Stimulated activated CD4-positive, alpha-beta T cell treated with anti-CD3 and anti-CD28 coated beads, Interleukin-2, amount 100 ng/mL, for 4 hours (primary cell): ENCODE measurements at regions not wholly inside any gene's neighbourhood (a gene's known extent, or its start where the extent isn't known, plus 50 kb on each side); places are given as distances from the start of the nearest gene placed in this dataset.
"Not testable (repeated sequence)": the region's sequence is repeated elsewhere in the genome, so short reads cannot be mapped to it uniquely, and the experiment has no call there.

ENCODE experiments used
- DNase-seq: peaks from one replicate; pipeline ENCODE4 v3.0.0-alpha.2; 2020; ENCODE audit warnings: low read depth

DNA sequence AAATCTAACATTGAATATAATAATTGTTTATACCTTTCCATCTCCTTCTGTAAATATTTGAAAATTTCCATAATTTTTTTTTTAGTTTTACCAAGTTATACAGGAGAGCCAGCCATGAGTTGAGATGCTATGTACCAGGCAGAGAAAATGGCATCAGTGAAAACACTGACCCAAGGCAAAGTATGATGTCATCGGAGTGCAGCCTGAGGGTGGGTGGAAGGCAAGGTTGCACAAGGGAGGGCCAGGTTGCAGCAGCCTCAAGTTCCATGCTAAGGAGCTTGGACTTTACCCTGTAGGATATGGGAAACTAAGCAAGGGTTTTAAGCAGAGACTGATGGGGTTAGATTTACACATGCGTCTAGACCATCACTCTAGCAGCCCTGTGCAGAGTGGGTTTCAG lies 441.1 kb downstream of the BCAT1 start:
- DNase-seq: no peak

- DNase-seq: no peak
These were observed 443.4 kb downstream of the BCAT1 start for GRCh38 chr12:24505366-24506015.

DNA sequence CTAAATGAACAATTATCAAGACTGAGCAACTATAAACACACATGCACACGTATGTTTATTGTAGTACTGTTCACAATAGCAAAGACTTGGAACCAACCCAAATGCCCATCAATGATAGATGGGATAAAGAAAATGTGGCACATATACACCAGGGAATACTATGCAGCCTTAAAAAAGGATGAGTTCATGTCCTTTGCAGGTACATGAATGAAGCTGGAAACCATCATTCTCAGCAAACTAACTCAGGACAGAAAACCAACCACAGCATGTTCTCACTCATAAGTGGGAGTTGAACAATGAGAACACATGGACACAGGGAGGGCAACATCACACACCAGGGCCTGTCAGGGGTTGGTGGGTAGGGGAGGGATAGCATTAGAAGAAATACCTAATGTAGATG lies 445.4 kb downstream of the BCAT1 start:
- DNase-seq: not testable (repeated sequence)

DNA sequence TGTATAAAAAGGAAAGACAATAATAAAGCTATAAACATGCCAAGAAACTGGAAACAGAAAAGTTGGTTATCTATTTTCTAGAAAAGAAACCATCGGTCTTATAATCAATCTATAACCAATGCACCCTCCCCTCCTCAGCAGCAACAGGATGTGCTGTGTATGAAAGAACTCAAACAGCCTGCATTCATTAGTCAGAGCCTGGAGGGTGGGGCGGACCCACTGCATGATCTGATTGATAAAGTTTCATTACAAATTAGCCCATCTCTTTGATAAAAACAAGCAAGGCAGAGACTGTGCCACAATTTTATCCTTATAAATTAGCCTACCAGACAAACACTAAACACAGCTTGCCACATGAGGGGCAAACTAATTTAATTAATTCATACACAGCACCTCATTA lies 448.1 kb downstream of the BCAT1 start:
- no peak for DNase-seq

GRCh38 chr12:24500421-24500820 lies 448.5 kb downstream of the BCAT1 start:
- no peak for DNase-seq

GRCh38 chr12:24499151-24500146 lies 449.5 kb downstream of the BCAT1 start:
- DNase-seq: no peak

GRCh38 chr12:24496755-24497154 lies 452.1 kb downstream of the BCAT1 start:
- DNase-seq: no peak

DNA sequence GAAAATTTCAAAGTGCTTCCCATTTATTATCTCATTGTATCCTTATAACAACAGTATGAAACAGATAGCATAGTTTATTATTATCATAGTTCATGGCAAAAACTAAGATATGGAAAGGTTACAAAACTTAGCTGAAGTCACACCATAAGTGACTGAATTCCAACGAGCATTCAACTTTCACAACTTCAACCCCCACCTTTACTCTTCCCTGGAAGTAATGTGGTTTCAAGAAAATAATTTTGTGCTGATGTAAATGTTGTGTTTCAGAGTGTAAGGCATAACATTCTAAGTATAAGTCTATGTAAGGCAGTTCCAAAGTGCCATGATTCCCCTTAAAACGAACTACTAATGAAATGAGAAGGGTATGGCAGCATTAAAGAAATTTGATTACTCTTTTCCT lies 454.5 kb downstream of the BCAT1 start:
- no peak for DNase-seq

DNA sequence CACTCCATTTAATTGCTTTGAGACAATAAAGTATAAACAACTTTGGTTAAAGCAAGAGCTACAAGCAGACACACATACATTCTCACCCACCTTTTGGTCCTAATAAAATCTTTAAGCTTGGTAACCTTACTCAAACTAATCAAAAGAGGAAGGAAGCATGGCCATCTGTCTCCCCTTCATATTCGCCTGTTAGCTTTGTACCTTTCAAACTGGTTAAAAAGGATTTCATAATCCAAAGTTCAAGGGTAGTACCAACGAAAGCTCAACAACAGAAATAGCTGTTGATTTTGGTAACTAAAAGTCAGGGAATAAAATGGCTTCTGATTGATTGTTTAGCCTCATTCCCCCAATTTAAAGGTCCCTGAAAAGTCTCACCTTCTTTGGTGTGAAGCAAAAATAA lies 456.9 kb downstream of the BCAT1 start:
- DNase-seq: no peak

DNA sequence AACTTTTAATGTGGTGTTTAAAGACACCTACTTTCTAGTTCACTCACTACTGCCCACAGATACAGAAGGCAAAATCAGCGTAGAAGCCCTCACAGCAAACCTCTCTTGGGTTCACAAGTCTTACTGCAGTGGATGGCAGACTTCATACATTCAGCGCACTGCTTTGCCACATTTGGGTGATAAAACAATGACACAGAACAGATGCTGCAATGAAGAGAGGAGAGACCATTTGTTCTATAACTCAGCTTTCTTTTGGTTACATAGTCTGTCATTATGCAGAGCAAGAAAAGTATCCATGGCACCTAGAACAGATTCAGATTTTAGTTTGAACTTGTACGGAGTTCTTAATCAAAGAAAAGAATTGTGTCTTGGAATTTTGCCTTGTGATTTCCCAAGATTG lies 459.0 kb downstream of the BCAT1 start:
- DNase-seq: no peak

DNA sequence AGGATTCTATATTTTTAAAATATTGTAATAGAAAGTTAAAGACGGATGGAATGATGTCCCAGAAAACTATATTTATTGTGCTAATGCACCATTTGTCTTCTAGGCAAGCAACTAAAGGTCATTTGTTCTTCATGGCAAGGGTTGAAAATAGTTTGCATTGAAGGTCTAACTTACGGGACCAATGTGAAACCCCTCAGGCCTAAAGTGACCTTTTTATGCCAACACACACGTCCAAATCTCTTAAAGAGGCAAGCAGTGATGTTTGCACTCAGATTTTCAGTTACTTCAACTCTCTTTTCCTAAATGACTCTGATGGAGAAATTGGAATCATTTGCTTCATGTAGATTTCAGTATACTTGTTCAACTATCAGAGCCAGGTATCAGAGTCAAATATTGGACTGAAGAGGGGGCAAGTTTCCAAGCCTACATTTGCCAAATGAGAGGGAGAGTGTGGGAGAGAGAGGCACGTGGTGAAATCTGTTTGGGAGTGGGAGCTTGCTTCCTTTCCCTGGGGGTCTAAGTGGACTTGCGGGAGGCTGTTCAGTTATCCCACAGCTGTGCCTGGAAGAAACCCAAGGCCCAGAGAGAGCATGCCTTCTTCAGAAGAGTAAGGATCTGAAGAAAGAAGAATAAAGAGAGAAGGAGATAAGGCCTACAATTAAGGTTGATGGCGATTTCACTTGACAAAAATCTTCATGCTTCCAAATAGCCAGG lies 459.8 kb downstream of the BCAT1 start:
- DNase-seq: no peak

DNA sequence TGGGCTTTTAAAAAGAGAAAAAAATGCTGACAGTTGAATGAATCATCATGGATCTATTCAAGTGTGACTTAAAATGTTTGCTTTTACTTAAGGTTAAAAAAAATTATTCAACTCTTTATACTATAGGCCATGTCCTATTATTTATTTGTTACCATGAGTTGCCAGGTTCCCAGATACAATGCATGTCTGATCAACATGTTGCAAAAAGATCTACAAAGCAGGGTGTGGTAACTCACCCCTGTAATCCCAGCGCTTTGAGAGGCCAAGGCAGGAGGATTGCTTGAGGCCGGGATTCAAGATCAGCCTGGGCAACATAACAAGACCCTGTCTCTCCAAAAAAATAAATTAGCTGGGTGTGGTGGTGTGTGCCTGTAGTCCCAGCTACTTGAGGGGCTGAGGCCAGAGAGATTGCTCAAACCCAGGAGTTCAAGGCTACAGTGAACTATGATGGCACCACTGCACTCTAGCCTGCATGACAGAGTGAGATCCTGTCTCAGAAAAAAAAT lies 460.8 kb downstream of the BCAT1 start:
- DNase-seq: no peak

GRCh38 chr12:24487606-24488005 lies 461.3 kb downstream of the BCAT1 start:
- DNase-seq: no peak

DNA sequence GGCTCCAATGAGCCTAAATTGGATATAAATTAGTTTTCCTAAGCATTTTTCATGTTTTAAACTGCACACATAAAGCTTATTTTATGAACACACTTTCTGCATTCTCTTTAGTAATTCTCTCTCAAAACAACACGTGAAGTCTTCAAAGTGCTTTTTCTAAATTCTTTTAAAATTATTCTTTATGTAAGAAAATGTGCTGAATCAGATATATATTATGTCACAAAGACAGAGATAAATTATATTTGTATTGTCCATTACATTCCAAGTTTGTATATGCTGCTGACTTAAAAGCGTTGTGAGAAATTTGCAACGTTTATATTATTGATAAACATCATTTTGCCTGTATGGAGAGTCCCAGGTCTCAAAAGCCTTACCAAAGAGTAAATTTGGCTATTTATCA lies 465.2 kb downstream of the BCAT1 start:
- DNase-seq: no peak

DNA sequence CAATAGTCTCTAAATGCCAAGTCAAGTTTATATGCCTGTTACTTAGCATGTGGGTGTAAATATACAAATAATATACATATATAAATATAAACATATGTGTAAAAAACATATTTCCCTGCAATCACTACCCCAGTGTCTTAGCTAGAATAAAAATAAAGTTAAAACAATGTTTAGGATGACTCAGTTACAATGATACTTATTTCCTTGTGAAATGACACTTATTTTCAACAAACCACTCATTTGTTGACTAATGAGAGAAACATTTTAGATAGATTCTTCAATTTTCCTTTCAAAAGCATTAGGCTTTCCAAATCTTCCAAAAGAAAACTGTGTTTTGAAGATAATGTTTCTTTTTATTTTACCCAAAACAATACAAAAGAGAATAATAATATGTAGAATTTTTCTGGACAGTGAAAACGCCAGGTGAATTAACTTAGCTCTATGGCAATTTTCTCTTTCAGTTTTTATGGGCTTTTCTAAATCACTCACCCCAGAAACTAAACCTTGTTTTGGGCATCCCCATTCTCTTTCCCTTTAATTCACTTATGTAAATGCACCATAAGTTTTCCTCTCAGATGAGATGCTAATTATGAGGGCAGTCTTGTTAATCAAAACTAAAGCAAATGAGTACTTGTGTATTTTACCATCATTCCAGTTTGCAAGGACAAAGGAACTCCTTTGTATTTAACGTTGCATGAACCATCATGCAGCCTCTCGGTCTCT lies 465.9 kb downstream of the BCAT1 start:
- no peak for DNase-seq

DNA sequence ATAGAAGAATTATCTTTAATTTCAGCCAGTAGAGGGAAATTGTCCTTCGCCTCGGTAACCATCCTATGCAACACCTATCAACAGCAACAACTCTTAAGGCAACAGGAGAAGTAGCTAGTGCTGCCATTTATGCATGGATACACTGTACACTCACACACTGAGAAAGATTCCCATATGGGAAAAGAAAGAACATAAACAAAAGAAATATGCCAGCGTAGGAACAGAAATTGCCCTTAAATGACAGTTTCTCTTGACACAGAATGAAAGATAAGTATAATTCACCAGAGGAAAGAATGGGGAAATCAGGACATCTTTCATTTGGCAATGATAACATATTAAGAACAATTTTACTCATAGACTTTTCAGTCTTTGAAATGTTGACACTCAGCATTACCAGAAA lies 466.9 kb downstream of the BCAT1 start:
- DNase-seq: no peak

- DNase-seq: no peak
These were observed 468.0 kb downstream of the BCAT1 start for GRCh38 chr12:24480766-24481449.

GRCh38 chr12:24479131-24479530 lies 469.8 kb downstream of the BCAT1 start:
- DNase-seq: no peak

GRCh38 chr12:24478254-24478653 lies 470.6 kb downstream of the BCAT1 start:
- no peak for DNase-seq

DNA sequence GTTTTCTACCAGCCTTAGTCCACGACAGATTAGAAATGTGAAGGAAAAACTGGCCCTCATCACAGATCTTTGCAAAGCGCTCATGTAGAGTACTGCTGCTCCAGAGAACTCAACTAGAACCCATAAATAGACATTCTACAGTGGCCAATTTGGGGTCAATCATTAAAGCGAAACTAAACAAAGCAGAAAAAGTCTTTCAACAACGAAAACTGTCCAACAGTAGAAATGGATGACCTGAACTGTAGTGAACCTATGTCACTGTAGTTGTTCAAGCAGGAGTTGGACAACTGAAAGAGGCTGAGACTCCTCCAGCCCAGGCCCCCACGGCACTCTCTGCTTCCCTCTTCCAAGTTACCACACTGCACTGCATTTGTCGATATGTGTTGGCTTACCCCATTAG lies 472.6 kb downstream of the BCAT1 start:
- DNase-seq: no peak

DNA sequence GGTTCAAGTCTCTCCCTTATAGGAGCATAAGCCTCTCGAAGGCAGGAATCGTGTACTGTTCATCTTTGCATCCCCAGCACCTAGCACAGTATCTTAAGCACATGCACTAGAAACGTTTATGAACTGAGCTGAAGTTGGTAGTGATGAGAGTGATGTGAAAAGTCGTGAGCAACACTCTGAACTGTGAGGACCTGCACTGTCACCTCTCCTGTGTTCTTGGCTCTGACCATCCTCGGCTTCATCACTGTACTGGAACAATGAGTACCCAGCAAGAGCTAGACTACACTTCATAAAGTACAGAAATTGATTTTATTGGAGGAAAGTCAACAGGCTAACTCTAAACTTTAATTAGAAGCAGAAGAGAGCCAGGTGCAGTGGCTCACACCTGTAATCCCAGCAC lies 473.6 kb downstream of the BCAT1 start:
- no peak for DNase-seq
